IMR-90 (cell line): ENCODE measurements at regions not wholly inside any gene's neighbourhood (a gene's known extent, or its start where the extent isn't known, plus 50 kb on each side); places are given as distances from the start of the nearest gene placed in this dataset.

Source experiments
- ATAC-seq: fragments of 200-7000 bp; cut with Tn5 transposase; 2 replicates; pipeline ENCODE4 v1.9.1; 2020; ENCODE audit warnings: low read depth, mild to moderate bottlenecking, moderate library complexity
- BruUV-seq: library from RNA; stranded (reverse); fragments of 400-500 nt; replicated peaks from 2 replicates; lab custom pipeline; 2021; lab: Mats Ljungman, UMichigan
- CTCF ChIA-PET: fragments of 300-600 bp; formaldehyde crosslinking; extraction: SDS; loops from one replicate; lab custom pipeline; 2021; ENCODE audit warnings: antibody characterized with exemption; lab: Yijun Ruan, JAX
- POLR2A ChIA-PET: fragments of 300-600 bp; sonication (Branson Sonifier 250); formaldehyde crosslinking; loops from one replicate; lab custom pipeline; 2022; ENCODE audit warnings: antibody characterized with exemption; ENCODE audit not compliant: unreplicated experiment; lab: Charles Lee
- DNase-seq: peaks from one replicate; pipeline ENCODE4 v3.0.0; 2013
- H2AFZ ChIP-seq: replicated peaks from 2 replicates; pipeline ENCODE3; 2013; ENCODE audit warnings: low read length, mild to moderate bottlenecking; ENCODE audit not compliant: poor library complexity
- H2AK5ac ChIP-seq: 2 replicates; pipeline ENCODE4 v1.6.1; 2013; ENCODE audit warnings: low read depth, low read length, inconsistent platforms
- H2AK9ac ChIP-seq: replicated peaks from 2 replicates; pipeline ENCODE3; 2013; ENCODE audit warnings: mild to moderate bottlenecking, low read depth, low read length, moderate library complexity; ENCODE audit not compliant: poor library complexity
- H2BK120ac ChIP-seq: 2 replicates; pipeline ENCODE4 v1.6.1; 2013; ENCODE audit warnings: low read depth, low read length, inconsistent platforms
- H2BK15ac ChIP-seq: 3 replicates; pipeline ENCODE4 v1.6.1; 2013; ENCODE audit warnings: low read depth, low read length, inconsistent platforms
- H2BK20ac ChIP-seq: 2 replicates; pipeline ENCODE4 v1.6.1; 2013; ENCODE audit warnings: low read depth, mild to moderate bottlenecking, inconsistent platforms, low read length, moderate library complexity
- H2BK5ac ChIP-seq: 2 replicates; pipeline ENCODE4 v1.6.1; 2013; ENCODE audit warnings: mild to moderate bottlenecking, low read depth, low read length, inconsistent platforms; ENCODE audit not compliant: poor library complexity, severe bottlenecking
- H3K14ac ChIP-seq: replicated peaks from 2 replicates; pipeline ENCODE4 v1.6.1; 2013; ENCODE audit warnings: low read depth, low read length, inconsistent platforms
- H3K18ac ChIP-seq: 2 replicates; pipeline ENCODE4 v1.6.1; 2013; ENCODE audit warnings: low read depth, low read length, control low read depth
- H3K23ac ChIP-seq: 2 replicates; pipeline ENCODE4 v1.6.1; 2013; ENCODE audit warnings: low read depth, low read length, inconsistent platforms
- H3K27ac ChIP-seq: 2 replicates; pipeline ENCODE4 v1.5.1; 2013; ENCODE audit warnings: mild to moderate bottlenecking, control low read depth, low read length; ENCODE audit not compliant: insufficient read depth
- H3K27me3 ChIP-seq: 2 replicates; pipeline ENCODE4 v1.6.1; 2013; ENCODE audit warnings: low read length; ENCODE audit not compliant: control insufficient read depth, insufficient read depth
- H3K36me3 ChIP-seq: 2 replicates; pipeline ENCODE4 v1.6.1; 2013; ENCODE audit warnings: low read length, mixed read lengths; ENCODE audit not compliant: control insufficient read depth, insufficient read depth
- H3K4ac ChIP-seq: 2 replicates; pipeline ENCODE4 v1.6.1; 2013; ENCODE audit warnings: low read depth, low read length, inconsistent platforms
- H3K4me1 ChIP-seq: 2 replicates; pipeline ENCODE4 v1.6.1; 2013; ENCODE audit warnings: low read length, mixed read lengths; ENCODE audit not compliant: control insufficient read depth, insufficient read depth
- H3K4me2 ChIP-seq: 2 replicates; pipeline ENCODE4 v1.6.1; 2013; ENCODE audit warnings: low read depth, mild to moderate bottlenecking, control low read depth, low read length, moderate library complexity
- H3K4me3 ChIP-seq: 2 replicates; pipeline ENCODE4 v1.5.1; 2013; ENCODE audit warnings: low read depth, mild to moderate bottlenecking, control low read depth, low read length, moderate library complexity; ENCODE audit not compliant: insufficient read depth
- H3K56ac ChIP-seq: 2 replicates; pipeline ENCODE4 v1.6.1; 2013; ENCODE audit warnings: low read length, inconsistent platforms; ENCODE audit not compliant: insufficient read depth; ENCODE audit errors: extremely low read depth
- H3K79me1 ChIP-seq, 2 experiments: 2 replicates each; pipeline ENCODE4 v1.6.1; 2013; ENCODE audit warnings: low read length in 2 of 2, inconsistent platforms in 1 of 2, low read depth in 1 of 2
- H3K9ac ChIP-seq: 2 replicates; pipeline ENCODE4 v1.6.1; 2013; ENCODE audit warnings: low read depth, low read length, control low read depth
- H3K9me1 ChIP-seq: 2 replicates; pipeline ENCODE4 v1.6.1; 2013; ENCODE audit warnings: low read length, inconsistent platforms; ENCODE audit not compliant: insufficient read depth
- H3K9me3 ChIP-seq: 2 replicates; pipeline ENCODE4 v1.6.1; 2013; ENCODE audit warnings: low read length; ENCODE audit not compliant: control insufficient read depth, insufficient read depth
- H4K20me1 ChIP-seq: 2 replicates; pipeline ENCODE4 v1.6.1; 2013; ENCODE audit warnings: low read length, inconsistent platforms; ENCODE audit not compliant: insufficient read depth
- H4K5ac ChIP-seq: 2 replicates; pipeline ENCODE4 v1.6.1; 2013; ENCODE audit warnings: mild to moderate bottlenecking, low read depth, low read length, control low read depth
- H4K8ac ChIP-seq, 2 experiments: 2 replicates each; pipeline ENCODE4 v1.6.1; 2013; ENCODE audit warnings: low read depth in 2 of 2, low read length in 2 of 2, control low read depth in 1 of 2, inconsistent platforms in 1 of 2
- H4K91ac ChIP-seq: 2 replicates; pipeline ENCODE4 v1.6.1; 2013; ENCODE audit warnings: low read depth, low read length, inconsistent platforms; ENCODE audit not compliant: insufficient read depth
- BHLHE40 ChIP-seq: fragments of 150-350 bp; IDR thresholded peaks from 2 replicates; pipeline ENCODE4 v1.6.1; 2016; ENCODE audit warnings: mild to moderate bottlenecking, low read depth, low read length
- CEBPB ChIP-seq: IDR thresholded peaks from 2 replicates; pipeline ENCODE4 v1.6.1; 2012; ENCODE audit warnings: low read depth, low read length, improper control_type of control experiment
- CHD1 ChIP-seq: IDR thresholded peaks from 2 replicates; pipeline ENCODE4 v1.6.1; 2012; ENCODE audit warnings: low read depth, low read length, improper control_type of control experiment
- CTCF ChIP-seq: conservative IDR thresholded peaks from 2 replicates; pipeline ENCODE4 v1.5.1; 2012; ENCODE audit warnings: mild to moderate bottlenecking, low read depth, low read length, improper control_type of control experiment
- ELK1 ChIP-seq: fragments of 150-350 bp; IDR thresholded peaks from 2 replicates; pipeline ENCODE4 v1.6.1; 2016; ENCODE audit warnings: low read depth, mild to moderate bottlenecking, low read length, moderate library complexity, borderline replicate concordance
- FOS ChIP-seq: fragments of 150-350 bp; IDR thresholded peaks from 2 replicates; pipeline ENCODE4 v1.6.1; 2016; ENCODE audit warnings: low read depth, low read length
- MAFK ChIP-seq: IDR thresholded peaks from 2 replicates; pipeline ENCODE4 v1.6.1; 2012; ENCODE audit warnings: low read depth, low read length, improper control_type of control experiment
- MAZ ChIP-seq: IDR thresholded peaks from 2 replicates; pipeline ENCODE4 v1.6.1; 2012; ENCODE audit warnings: low read depth, mild to moderate bottlenecking, low read length, improper control_type of control experiment, moderate library complexity, borderline replicate concordance
- MXI1 ChIP-seq: IDR thresholded peaks from 2 replicates; pipeline ENCODE4 v1.6.1; 2012; ENCODE audit warnings: low read depth, mild to moderate bottlenecking, low read length, moderate library complexity, borderline replicate concordance
- NFE2L2 ChIP-seq: fragments of 150-350 bp; IDR thresholded peaks from 2 replicates; pipeline ENCODE4 v1.6.1; 2016; ENCODE audit warnings: low read depth, mild to moderate bottlenecking, low read length
- POLR2A ChIP-seq: IDR thresholded peaks from 2 replicates; pipeline ENCODE4 v1.6.1; 2012; ENCODE audit warnings: mild to moderate bottlenecking, low read depth, low read length
- RAD21 ChIP-seq: IDR thresholded peaks from 2 replicates; pipeline ENCODE4 v1.6.1; 2012; ENCODE audit warnings: low read length, improper control_type of control experiment
- RCOR1 ChIP-seq: IDR thresholded peaks from 2 replicates; pipeline ENCODE4 v1.6.1; 2012; ENCODE audit warnings: mild to moderate bottlenecking, low read length, improper control_type of control experiment; ENCODE audit not compliant: insufficient replicate concordance
- RFX5 ChIP-seq: IDR thresholded peaks from 2 replicates; pipeline ENCODE4 v1.8.0; 2012; ENCODE audit warnings: low read depth, mild to moderate bottlenecking, low read length, moderate library complexity
- SMC3 ChIP-seq: fragments of 150-350 bp; IDR thresholded peaks from 2 replicates; pipeline ENCODE4 v1.6.1; 2016; ENCODE audit warnings: low read depth, mild to moderate bottlenecking, antibody characterized with exemption, low read length, moderate library complexity
- WGBS, 2 experiments: methylation state at CpG; one replicate each; pipeline versions ENCODE4 v1.1.5 to v1.1.7; 2013; ENCODE audit warnings: missing lambda C conversion rate in 2 of 2; ENCODE audit not compliant: insufficient read length in 1 of 2; ENCODE audit errors: extremely low coverage in 2 of 2; 5-methylcytosine and 5-hydroxymethylcytosine counted together
- dilution Hi-C: fragments of 300-500 bp; cut with HindIII; formaldehyde crosslinking; loops from one replicate; pipeline ENCODE4 v1.14.3; 2018; ENCODE audit warnings: low sequenced_read_pairs; ENCODE audit not compliant: unreplicated experiment
- in situ Hi-C: fragments of 300-500 bp; cut with MboI; formaldehyde crosslinking; loops from 3 replicates; pipeline ENCODE4 v1.14.3; 2019; ENCODE audit warnings: low sequenced_read_pairs, inconsistent platforms, mixed read lengths
- intact Hi-C: fragments of 100-400 bp; cut with micrococcal nuclease; formaldehyde crosslinking; loops from 2 replicates; pipeline ENCODE4 v1.10.0; 2022
- TF ChIP-seq, protein P1 (sequence below): fragments of 150-350 bp; IDR thresholded peaks from 2 replicates; pipeline ENCODE4 v1.6.1; 2017; ENCODE audit warnings: mild to moderate bottlenecking, antibody characterized with exemption, low read length, low read depth

GRCh38 chr13:36528105-36528504 is 95.8 kb downstream of the CCNA1 start:
- 20% methylated on average over 1 of the region's 8 CpGs; no CpG with 5 or more reads in 1 of the 2 experiments for WGBS, 2 experiments
- Histone ChIP-seq H4K5ac (no peak overlapping the region), H3K4me2 (no peak overlapping the region), H2AK9ac (no peak overlapping the region), H3K9me3 (no peaks in the 10 kb centered on the region), H4K20me1 (no peaks in the 10 kb centered on the region), H3K14ac (no peak overlapping the region), H3K4me1 (no peaks in the 10 kb centered on the region), H2BK5ac (no peak overlapping the region), H3K36me3 (no peaks in the 10 kb centered on the region), H3K23ac (no peak overlapping the region), H2AK5ac (no peak overlapping the region), H3K79me1 (no peaks in the 10 kb centered on the region), H3K9ac (no peak overlapping the region), H2AFZ (no peak overlapping the region), H2BK15ac (no peak overlapping the region), H4K91ac (no peak overlapping the region), H3K56ac (no peak overlapping the region), H2BK20ac (no peak overlapping the region), H3K27ac (no peak overlapping the region), H3K4me3 (no peak overlapping the region), H4K8ac (no peak overlapping the region), H3K18ac (no peak overlapping the region), H3K27me3 (no peaks in the 10 kb centered on the region), H3K9me1 (no peaks in the 10 kb centered on the region), H2BK120ac (no peak overlapping the region), H3K4ac (no peak overlapping the region)
- no TSS peak for BruUV-seq
- no peak for ATAC-seq
- ChIA-PET POLR2A (no interaction called here), CTCF (no interaction called here)
- intact Hi-C loops: no loop called here
- in situ Hi-C loops: no loop called here
- TF ChIP-seq NFE2L2 (no peak), FOS (no peak), ELK1 (no peak), CTCF (no peak), SMC3 (no peak), MAZ (no peak), MXI1 (no peak), CEBPB (no peak), CHD1 (no peak), MAFK (no peak), RFX5 (no peak), BHLHE40 (no peak), POLR2A (no peak), RAD21 (no peak), RCOR1 (no peak)
- TF ChIP-seq, protein P1, sequence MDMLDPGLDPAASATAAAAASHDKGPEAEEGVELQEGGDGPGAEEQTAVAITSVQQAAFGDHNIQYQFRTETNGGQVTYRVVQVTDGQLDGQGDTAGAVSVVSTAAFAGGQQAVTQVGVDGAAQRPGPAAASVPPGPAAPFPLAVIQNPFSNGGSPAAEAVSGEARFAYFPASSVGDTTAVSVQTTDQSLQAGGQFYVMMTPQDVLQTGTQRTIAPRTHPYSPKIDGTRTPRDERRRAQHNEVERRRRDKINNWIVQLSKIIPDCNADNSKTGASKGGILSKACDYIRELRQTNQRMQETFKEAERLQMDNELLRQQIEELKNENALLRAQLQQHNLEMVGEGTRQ: no peak
- dilution Hi-C loops: no loop called here
- DNase-seq: no peak
